WTC11 (cell line): ENCODE measurements at regions not wholly inside any gene's neighbourhood (a gene's known extent, or its start where the extent isn't known, plus 50 kb on each side); places are given as distances from the start of the nearest gene placed in this dataset.

Experiments used
- ATAC-seq: fragments of 200-7000 bp; cut with Tn5 transposase; 2 replicates; pipeline ENCODE4 v1.10.0; 2021; ENCODE audit warnings: mild to moderate bottlenecking, moderate library complexity
- CTCF ChIA-PET: fragments of 300-600 bp; sonication (Branson Sonifier 250); formaldehyde crosslinking; loops from one replicate; lab custom pipeline; 2021; ENCODE audit warnings: antibody characterized with exemption; lab: Charles Lee
- POLR2A ChIA-PET: fragments of 350-600 bp; sonication (Branson Sonifier 250); formaldehyde crosslinking; loops from one replicate; lab custom pipeline; 2021; ENCODE audit warnings: antibody characterized with exemption; lab: Charles Lee
- DNase-seq: peaks from one replicate; pipeline ENCODE4 v3.0.0; 2021; ENCODE audit warnings: low spot score
- H3K27ac Mint-ChIP-seq: 2 replicates; pipeline ENCODE4 v1.8.0; 2021; ENCODE audit warnings: mixed read lengths
- H3K27me3 Mint-ChIP-seq: 2 replicates; pipeline ENCODE4 v1.8.0; 2021; ENCODE audit warnings: low read depth, mild to moderate bottlenecking, moderate library complexity, mixed read lengths
- H3K36me3 Mint-ChIP-seq: 2 replicates; pipeline ENCODE4 v1.8.0; 2021; ENCODE audit warnings: mixed read lengths
- H3K4me1 Mint-ChIP-seq: 2 replicates; pipeline ENCODE4 v1.8.0; 2022; ENCODE audit warnings: mixed read lengths
- H3K4me3 Mint-ChIP-seq: 2 replicates; pipeline ENCODE4 v1.8.0; 2021; ENCODE audit warnings: mild to moderate bottlenecking, moderate library complexity, mixed read lengths
- H3K9me3 Mint-ChIP-seq: 2 replicates; pipeline ENCODE4 v1.8.0; 2021; ENCODE audit warnings: mixed read lengths
- ATF3 ChIP-seq: sonication (generic); formaldehyde crosslinking; conservative IDR thresholded peaks from 2 replicates; pipeline ENCODE4 v1.8.1; 2022; ENCODE audit warnings: mild to moderate bottlenecking, missing genetic modification reagents
- CTCF ChIP-seq: fragments of 200-600 bp; IDR thresholded peaks from 2 replicates; pipeline ENCODE4 v1.8.0; 2022; ENCODE audit warnings: antibody characterized with exemption
- ETV6 ChIP-seq: sonication (generic); formaldehyde crosslinking; IDR thresholded peaks from 2 replicates; pipeline ENCODE4 v1.8.1; 2022; ENCODE audit warnings: mild to moderate bottlenecking, missing genetic modification reagents
- FOXK1 ChIP-seq: sonication (generic); formaldehyde crosslinking; IDR thresholded peaks from 2 replicates; pipeline ENCODE4 v1.8.0; 2022; ENCODE audit warnings: mild to moderate bottlenecking, moderate library complexity, missing genetic modification reagents
- GABPB1 ChIP-seq: sonication (generic); formaldehyde crosslinking; IDR thresholded peaks from 2 replicates; pipeline ENCODE4 v1.8.1; 2023; ENCODE audit warnings: mild to moderate bottlenecking, missing genetic modification reagents
- JAZF1 ChIP-seq: fragments of 250-450 bp; sonication (Bioruptor Pico); IDR thresholded peaks from 2 replicates; pipeline ENCODE4 v1.9.0; 2021; ENCODE audit warnings: moderate library complexity, mild to moderate bottlenecking, inconsistent platforms
- KAT7 ChIP-seq: sonication (generic); formaldehyde crosslinking; IDR thresholded peaks from 2 replicates; pipeline ENCODE4 v1.8.1; 2023; ENCODE audit warnings: missing genetic modification reagents, mild to moderate bottlenecking, borderline replicate concordance
- NR1H2 ChIP-seq: sonication (generic); formaldehyde crosslinking; IDR thresholded peaks from 2 replicates; pipeline ENCODE4 v1.9.0; 2021; ENCODE audit warnings: mild to moderate bottlenecking, moderate library complexity, missing genetic modification reagents
- OVOL2 ChIP-seq: fragments of 250-450 bp; sonication (Bioruptor Pico); IDR thresholded peaks from 2 replicates; pipeline ENCODE4 v1.9.0; 2021; ENCODE audit warnings: mild to moderate bottlenecking, borderline replicate concordance
- RORB ChIP-seq: fragments of 250-450 bp; sonication (Bioruptor Pico); IDR thresholded peaks from 2 replicates; pipeline ENCODE4 v1.9.0; 2021; ENCODE audit warnings: mild to moderate bottlenecking
- SP1 ChIP-seq: sonication (generic); formaldehyde crosslinking; conservative IDR thresholded peaks from 2 replicates; pipeline ENCODE4 v1.8.1; 2022; ENCODE audit warnings: missing genetic modification reagents
- ZBTB21 ChIP-seq: sonication (generic); formaldehyde crosslinking; IDR thresholded peaks from 2 replicates; pipeline ENCODE4 v1.8.1; 2023; ENCODE audit warnings: mild to moderate bottlenecking, missing genetic modification reagents, borderline replicate concordance
- ZMAT4 ChIP-seq: fragments of 250-450 bp; sonication (Bioruptor Pico); IDR thresholded peaks from 2 replicates; pipeline ENCODE4 v1.9.0; 2021; ENCODE audit warnings: mild to moderate bottlenecking
- ZNF416 ChIP-seq: fragments of 250-450 bp; sonication (Bioruptor Pico); IDR thresholded peaks from 2 replicates; pipeline ENCODE4 v1.9.0; 2021; ENCODE audit warnings: mild to moderate bottlenecking, inconsistent platforms
- ZNF532 ChIP-seq: fragments of 250-450 bp; sonication (Bioruptor Pico); IDR thresholded peaks from 2 replicates; pipeline ENCODE4 v1.9.0; 2021; ENCODE audit warnings: mild to moderate bottlenecking, borderline replicate concordance
- ZNF671 ChIP-seq: fragments of 250-450 bp; sonication (Bioruptor Pico); IDR thresholded peaks from 2 replicates; pipeline ENCODE4 v1.8.0; 2021; ENCODE audit warnings: mild to moderate bottlenecking
- TF ChIP-seq, protein P1 (sequence below): sonication (generic); formaldehyde crosslinking; IDR thresholded peaks from 2 replicates; pipeline ENCODE4 v1.8.0; 2022; ENCODE audit warnings: mild to moderate bottlenecking, missing genetic modification reagents
- TF ChIP-seq, protein P2 (sequence below): sonication (generic); formaldehyde crosslinking; IDR thresholded peaks from 2 replicates; pipeline ENCODE4 v1.8.1; 2022; ENCODE audit warnings: missing genetic modification reagents, borderline replicate concordance
- TF ChIP-seq, protein P3 (sequence below): fragments of 250-450 bp; sonication (Bioruptor Pico); IDR thresholded peaks from 2 replicates; pipeline ENCODE4 v1.9.0; 2021; ENCODE audit warnings: moderate library complexity, mild to moderate bottlenecking, inconsistent platforms, borderline replicate concordance
- TF ChIP-seq, protein P4 (sequence below): sonication (generic); formaldehyde crosslinking; IDR thresholded peaks from 2 replicates; pipeline ENCODE4 v1.8.1; 2023; ENCODE audit warnings: mild to moderate bottlenecking, missing genetic modification reagents, borderline replicate concordance

DNA sequence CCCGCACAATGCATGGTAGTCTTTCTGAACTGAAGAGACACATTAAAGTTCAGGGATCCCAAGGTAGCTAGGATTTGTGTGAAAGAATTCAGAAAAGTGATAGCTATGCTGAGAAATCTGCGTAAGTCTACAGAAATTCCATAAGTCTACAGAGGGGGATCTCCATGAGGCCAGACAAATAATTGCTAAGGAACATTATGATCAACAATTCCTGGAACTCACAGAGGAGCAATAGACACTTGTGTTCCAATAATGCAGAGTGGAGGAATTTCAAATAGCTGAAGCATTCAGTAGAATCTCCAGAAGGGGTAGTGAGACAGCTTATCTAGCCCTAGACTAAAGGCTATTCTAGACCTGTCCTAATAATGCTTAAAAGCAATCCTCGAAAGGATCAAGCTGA lies 315.7 kb upstream of the ECI2 start:
- no peaks in the 10 kb centered on the region for H3K4me1 Mint-ChIP-seq
- H3K27me3 Mint-ChIP-seq, result peaks cover 9% of the 10 kb centered on the region
- H3K9me3 Mint-ChIP-seq, result peaks cover 25% of the 10 kb centered on the region
- no peak for ATAC-seq
- H3K36me3 Mint-ChIP-seq, result peaks cover 8% of the 10 kb centered on the region
- TF ChIP-seq, protein P1, sequence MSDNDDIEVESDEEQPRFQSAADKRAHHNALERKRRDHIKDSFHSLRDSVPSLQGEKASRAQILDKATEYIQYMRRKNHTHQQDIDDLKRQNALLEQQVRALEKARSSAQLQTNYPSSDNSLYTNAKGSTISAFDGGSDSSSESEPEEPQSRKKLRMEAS, result no peak
- no peak for TF ChIP-seq ZMAT4 (CRISPR knock-in tag)
- TF ChIP-seq, protein P2, sequence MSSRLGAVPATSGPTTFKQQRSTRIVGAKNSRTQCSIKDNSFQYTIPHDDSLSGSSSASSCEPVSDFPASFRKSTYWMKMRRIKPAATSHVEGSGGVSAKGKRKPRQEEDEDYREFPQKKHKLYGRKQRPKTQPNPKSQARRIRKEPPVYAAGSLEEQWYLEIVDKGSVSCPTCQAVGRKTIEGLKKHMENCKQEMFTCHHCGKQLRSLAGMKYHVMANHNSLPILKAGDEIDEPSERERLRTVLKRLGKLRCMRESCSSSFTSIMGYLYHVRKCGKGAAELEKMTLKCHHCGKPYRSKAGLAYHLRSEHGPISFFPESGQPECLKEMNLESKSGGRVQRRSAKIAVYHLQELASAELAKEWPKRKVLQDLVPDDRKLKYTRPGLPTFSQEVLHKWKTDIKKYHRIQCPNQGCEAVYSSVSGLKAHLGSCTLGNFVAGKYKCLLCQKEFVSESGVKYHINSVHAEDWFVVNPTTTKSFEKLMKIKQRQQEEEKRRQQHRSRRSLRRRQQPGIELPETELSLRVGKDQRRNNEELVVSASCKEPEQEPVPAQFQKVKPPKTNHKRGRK (CRISPR knock-in tag), result no peak
- TF ChIP-seq CTCF, result no peak
- TF ChIP-seq ZNF671 (CRISPR knock-in tag), result no peak
- no peak for TF ChIP-seq ZNF532 (CRISPR knock-in tag)
- TF ChIP-seq ZBTB21 (CRISPR knock-in tag), result no peak
- TF ChIP-seq ATF3 (CRISPR knock-in tag), result no peak
- TF ChIP-seq, protein P3, sequence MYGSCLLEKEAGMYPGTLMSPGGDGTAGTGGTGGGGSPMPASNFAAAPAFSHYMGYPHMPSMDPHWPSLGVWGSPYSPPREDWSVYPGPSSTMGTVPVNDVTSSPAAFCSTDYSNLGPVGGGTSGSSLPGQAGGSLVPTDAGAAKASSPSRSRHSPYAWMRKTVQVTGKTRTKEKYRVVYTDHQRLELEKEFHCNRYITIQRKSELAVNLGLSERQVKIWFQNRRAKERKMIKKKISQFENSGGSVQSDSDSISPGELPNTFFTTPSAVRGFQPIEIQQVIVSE (CRISPR knock-in tag), result no peak
- TF ChIP-seq GABPB1, result no peak
- TF ChIP-seq RORB, result no peak
- TF ChIP-seq, all 79 proteins: peak for 0
- ChIA-PET CTCF (no interaction called here), POLR2A (no interaction called here)
- no peak for DNase-seq
- no peak overlapping the region for H3K27ac Mint-ChIP-seq
- no peak overlapping the region for H3K4me3 Mint-ChIP-seq

GRCh38 chr6:4450237-4450636 lies 314.9 kb upstream of the ECI2 start:
- Mint-ChIP-seq H3K9me3 (peaks cover 18% of the 10 kb centered on the region), H3K27ac (no peak overlapping the region), H3K27me3 (peaks cover 7% of the 10 kb centered on the region), H3K36me3 (peaks cover 7% of the 10 kb centered on the region), H3K4me1 (no peaks in the 10 kb centered on the region), H3K4me3 (no peak overlapping the region)
- no peak for ATAC-seq
- ChIA-PET CTCF (no interaction called here), POLR2A (no interaction called here)
- no peak for DNase-seq
- no peak for TF ChIP-seq JAZF1
- no peak for TF ChIP-seq NR1H2
- no peak for TF ChIP-seq ETV6
- no peak for TF ChIP-seq ZNF416 (CRISPR knock-in tag)
- TF ChIP-seq SP1 (CRISPR knock-in tag), result no peak
- no peak for TF ChIP-seq CTCF
- TF ChIP-seq KAT7 (CRISPR knock-in tag), result no peak
- no peak for TF ChIP-seq FOXK1 (CRISPR knock-in tag)
- no peak for TF ChIP-seq OVOL2 (CRISPR knock-in tag)
- TF ChIP-seq, protein P4, sequence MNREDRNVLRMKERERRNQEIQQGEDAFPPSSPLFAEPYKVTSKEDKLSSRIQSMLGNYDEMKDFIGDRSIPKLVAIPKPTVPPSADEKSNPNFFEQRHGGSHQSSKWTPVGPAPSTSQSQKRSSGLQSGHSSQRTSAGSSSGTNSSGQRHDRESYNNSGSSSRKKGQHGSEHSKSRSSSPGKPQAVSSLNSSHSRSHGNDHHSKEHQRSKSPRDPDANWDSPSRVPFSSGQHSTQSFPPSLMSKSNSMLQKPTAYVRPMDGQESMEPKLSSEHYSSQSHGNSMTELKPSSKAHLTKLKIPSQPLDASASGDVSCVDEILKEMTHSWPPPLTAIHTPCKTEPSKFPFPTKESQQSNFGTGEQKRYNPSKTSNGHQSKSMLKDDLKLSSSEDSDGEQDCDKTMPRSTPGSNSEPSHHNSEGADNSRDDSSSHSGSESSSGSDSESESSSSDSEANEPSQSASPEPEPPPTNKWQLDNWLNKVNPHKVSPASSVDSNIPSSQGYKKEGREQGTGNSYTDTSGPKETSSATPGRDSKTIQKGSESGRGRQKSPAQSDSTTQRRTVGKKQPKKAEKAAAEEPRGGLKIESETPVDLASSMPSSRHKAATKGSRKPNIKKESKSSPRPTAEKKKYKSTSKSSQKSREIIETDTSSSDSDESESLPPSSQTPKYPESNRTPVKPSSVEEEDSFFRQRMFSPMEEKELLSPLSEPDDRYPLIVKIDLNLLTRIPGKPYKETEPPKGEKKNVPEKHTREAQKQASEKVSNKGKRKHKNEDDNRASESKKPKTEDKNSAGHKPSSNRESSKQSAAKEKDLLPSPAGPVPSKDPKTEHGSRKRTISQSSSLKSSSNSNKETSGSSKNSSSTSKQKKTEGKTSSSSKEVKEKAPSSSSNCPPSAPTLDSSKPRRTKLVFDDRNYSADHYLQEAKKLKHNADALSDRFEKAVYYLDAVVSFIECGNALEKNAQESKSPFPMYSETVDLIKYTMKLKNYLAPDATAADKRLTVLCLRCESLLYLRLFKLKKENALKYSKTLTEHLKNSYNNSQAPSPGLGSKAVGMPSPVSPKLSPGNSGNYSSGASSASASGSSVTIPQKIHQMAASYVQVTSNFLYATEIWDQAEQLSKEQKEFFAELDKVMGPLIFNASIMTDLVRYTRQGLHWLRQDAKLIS, result no peak
